Activated CD4-positive, alpha-beta T cell treated with anti-CD3 and anti-CD28 coated beads, Interleukin-2, amount 10 ng/mL, durations not matched to agents 24 days and 14 days (primary cell): ENCODE measurements at regions not wholly inside any gene's neighbourhood (a gene's known extent, or its start where the extent isn't known, plus 50 kb on each side); places are given as distances from the start of the nearest gene placed in this dataset.

ENCODE experiments used
- DNase-seq: peaks from one replicate; pipeline ENCODE4 v3.0.0; 2022
- H3K27ac Mint-ChIP-seq: one replicate; pipeline ENCODE4 v1.8.0; 2022; ENCODE audit warnings: mild to moderate bottlenecking, mixed read lengths
- H3K27me3 Mint-ChIP-seq: one replicate; pipeline ENCODE4 v1.8.0; 2022; ENCODE audit warnings: mixed read lengths
- H3K36me3 Mint-ChIP-seq: one replicate; pipeline ENCODE4 v1.8.0; 2022; ENCODE audit warnings: low read depth, mild to moderate bottlenecking, mixed read lengths
- H3K4me1 Mint-ChIP-seq: one replicate; pipeline ENCODE4 v1.8.0; 2021; ENCODE audit warnings: mixed read lengths
- H3K4me3 Mint-ChIP-seq: one replicate; pipeline ENCODE4 v1.8.0; 2022; ENCODE audit warnings: mild to moderate bottlenecking, moderate library complexity, mixed read lengths
- H3K9me3 Mint-ChIP-seq: one replicate; pipeline ENCODE4 v1.8.0; 2021; ENCODE audit warnings: mixed read lengths
- intact Hi-C: fragments of 100-400 bp; cut with micrococcal nuclease; formaldehyde crosslinking; loops from one replicate; pipeline ENCODE4 v1.15.1; 2023

DNA sequence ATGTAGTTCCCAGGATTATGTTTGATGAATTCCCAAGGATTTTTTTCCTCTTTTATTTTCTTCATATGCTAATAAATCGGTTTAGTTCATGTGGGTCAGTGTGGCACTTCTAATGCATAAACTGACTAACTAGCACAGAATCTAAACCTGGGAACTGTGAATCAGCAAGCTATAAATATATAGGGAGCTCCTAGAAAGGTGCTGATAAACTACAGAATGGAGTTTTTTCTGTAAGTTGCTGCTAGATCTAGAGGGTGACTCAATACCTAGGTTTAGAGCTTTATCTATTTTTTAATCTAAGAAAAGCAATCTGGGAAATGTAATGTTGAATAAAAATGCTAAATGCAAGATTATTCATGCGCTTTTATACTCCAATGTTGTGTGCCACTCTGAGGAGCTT, 118.8 kb upstream of the PTCHD4 start:
- intact Hi-C loops = no loop called here
- Mint-ChIP-seq H3K27me3 (no peaks in the 10 kb centered on the region), H3K4me1 (no peaks in the 10 kb centered on the region), H3K36me3 (no peaks in the 10 kb centered on the region), H3K27ac (no peak overlapping the region), H3K9me3 (no peaks in the 10 kb centered on the region), H3K4me3 (no peak overlapping the region)
- DNase-seq = no peak

DNA sequence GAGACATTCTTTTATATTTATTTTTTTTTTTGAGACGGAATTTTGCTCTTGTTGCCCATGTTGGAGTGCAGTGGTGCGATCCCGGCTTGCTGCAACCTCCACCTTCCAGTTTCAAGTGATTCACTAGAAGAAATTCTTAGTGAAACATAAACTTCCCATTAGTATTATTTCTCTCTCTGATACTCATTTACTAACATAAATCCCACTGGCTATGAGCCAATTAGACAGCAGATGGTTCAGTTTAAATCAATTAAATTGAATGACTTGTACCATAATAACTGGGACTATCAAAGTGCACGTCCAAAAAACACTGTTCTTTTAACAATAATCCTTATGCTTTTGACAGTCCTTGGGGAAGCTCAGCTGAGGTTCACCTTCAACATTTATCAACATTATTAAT, 111.2 kb upstream of the PTCHD4 start:
- Mint-ChIP-seq H3K27me3 (no peaks in the 10 kb centered on the region), H3K36me3 (no peaks in the 10 kb centered on the region), H3K27ac (no peak overlapping the region), H3K4me3 (no peak overlapping the region), H3K9me3 (no peaks in the 10 kb centered on the region), H3K4me1 (no peaks in the 10 kb centered on the region)
- no peak for DNase-seq
- intact Hi-C loops = no loop called here

DNA sequence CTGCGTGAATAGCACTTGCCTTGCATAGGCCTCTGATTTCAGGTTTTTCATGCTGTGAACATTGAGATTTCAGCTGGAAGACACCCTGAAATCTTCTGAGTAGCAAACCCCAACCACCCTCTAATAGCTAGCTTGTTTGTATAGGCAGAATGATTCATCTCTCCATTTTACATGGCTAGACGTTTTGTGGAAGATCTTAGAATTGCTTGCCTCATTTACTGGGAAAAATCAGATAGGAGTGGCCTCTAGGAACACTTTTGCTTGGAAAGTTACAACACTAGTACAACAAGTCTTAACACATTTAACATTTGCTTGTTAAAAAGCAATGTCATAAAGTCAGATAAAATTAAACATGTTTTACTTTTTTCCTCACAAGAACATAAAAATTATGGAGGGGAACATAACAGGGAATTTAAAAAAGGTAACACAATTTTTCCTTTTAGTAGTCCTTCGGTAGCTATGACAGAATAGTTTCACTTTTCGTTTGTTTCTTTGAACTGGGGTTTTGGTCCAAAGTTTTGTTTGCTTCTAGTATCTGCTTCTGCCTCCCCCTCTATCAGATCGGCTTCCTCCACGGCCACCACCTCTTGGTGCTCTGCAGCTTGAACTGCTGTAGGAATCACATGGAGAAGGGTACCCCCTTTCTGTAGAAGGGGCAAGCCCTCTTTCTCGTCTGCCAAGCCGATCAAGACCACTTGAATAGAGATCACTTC, 102.2 kb upstream of the PTCHD4 start:
- no peaks in the 10 kb centered on the region for H3K27me3 Mint-ChIP-seq
- H3K4me1 Mint-ChIP-seq = no peaks in the 10 kb centered on the region
- no peak overlapping the region for H3K27ac Mint-ChIP-seq
- peaks cover 3% of the 10 kb centered on the region for H3K9me3 Mint-ChIP-seq
- H3K36me3 Mint-ChIP-seq = no peaks in the 10 kb centered on the region
- H3K4me3 Mint-ChIP-seq = no peak overlapping the region
- DNase-seq = no peak
- intact Hi-C loops = no loop called here

DNA sequence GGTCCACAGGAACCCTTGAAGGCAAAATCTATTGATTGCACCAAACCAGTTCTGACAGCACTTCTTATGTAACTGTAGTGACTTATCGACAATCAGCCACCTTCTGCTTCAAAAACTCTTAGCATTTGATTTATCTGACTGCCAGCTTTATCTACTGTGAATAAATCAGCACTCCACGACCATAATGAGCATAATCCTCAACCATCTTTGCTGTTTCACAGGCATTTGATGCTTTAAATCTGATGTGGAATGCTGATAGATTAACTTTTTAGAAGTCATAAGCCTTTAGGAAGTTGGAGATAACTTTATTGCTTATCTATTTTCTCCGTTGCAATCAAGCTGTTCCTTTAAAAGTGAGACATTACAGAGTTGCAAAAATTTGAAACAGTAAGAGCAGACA, 101.5 kb upstream of the PTCHD4 start:
- Mint-ChIP-seq H3K27ac (no peak overlapping the region), H3K27me3 (no peaks in the 10 kb centered on the region), H3K9me3 (peaks cover 3% of the 10 kb centered on the region), H3K4me1 (no peaks in the 10 kb centered on the region), H3K36me3 (no peaks in the 10 kb centered on the region), H3K4me3 (no peak overlapping the region)
- DNase-seq = no peak
- intact Hi-C loops = no loop called here

DNA sequence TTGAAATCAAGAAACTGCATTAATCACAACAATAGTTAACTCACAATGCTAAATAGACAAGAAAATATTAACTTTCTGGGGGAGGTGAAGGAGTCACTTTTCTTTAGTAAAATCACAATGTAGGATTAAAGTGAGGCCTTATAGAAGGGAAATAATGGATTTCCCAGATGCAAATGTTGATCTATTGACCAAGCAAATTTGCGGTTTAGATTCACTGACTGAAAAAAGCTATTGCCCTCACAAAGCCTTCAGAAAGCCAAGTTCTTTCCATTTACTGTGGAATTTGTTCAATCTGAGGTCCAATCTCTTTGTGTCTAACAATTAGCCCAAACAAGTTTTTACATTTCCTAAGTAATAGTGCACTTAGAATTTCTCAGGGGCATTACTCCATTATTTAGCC, 95.1 kb upstream of the PTCHD4 start:
- Mint-ChIP-seq H3K4me3 (no peak overlapping the region), H3K4me1 (no peaks in the 10 kb centered on the region), H3K27ac (no peak overlapping the region), H3K9me3 (peaks cover 5% of the 10 kb centered on the region), H3K36me3 (no peaks in the 10 kb centered on the region), H3K27me3 (no peaks in the 10 kb centered on the region)
- DNase-seq = no peak
- intact Hi-C loops = no loop called here

DNA sequence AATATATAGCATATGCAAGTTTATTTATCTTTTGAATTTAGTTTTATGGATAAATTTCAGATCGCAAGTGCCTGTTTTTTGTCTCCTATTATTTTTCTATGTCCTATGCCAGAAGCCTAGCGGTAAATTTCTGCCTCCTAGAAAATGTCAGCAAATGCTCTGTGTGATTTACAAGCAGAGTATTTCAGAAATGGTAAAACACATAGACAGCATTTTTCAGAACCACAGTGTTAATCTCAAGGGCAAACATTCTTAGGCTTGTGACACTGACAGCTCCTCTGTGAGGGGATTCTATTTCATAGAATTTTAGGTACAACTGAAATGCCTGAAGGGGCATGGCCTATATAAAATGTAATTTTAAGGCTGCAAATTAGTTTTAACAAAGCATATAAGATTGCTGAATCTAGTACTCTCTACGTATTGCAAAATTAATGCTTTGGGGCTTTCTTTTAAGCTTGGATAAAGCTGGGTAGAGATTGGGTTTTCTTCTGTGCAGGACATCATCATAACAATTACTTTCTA, 89.9 kb upstream of the PTCHD4 start:
- no peak overlapping the region for H3K27ac Mint-ChIP-seq
- no peak for DNase-seq
- peaks cover 5% of the 10 kb centered on the region for H3K9me3 Mint-ChIP-seq
- intact Hi-C loops = no loop called here
- no peak overlapping the region for H3K4me3 Mint-ChIP-seq
- no peaks in the 10 kb centered on the region for H3K4me1 Mint-ChIP-seq
- no peaks in the 10 kb centered on the region for H3K36me3 Mint-ChIP-seq
- no peaks in the 10 kb centered on the region for H3K27me3 Mint-ChIP-seq

DNA sequence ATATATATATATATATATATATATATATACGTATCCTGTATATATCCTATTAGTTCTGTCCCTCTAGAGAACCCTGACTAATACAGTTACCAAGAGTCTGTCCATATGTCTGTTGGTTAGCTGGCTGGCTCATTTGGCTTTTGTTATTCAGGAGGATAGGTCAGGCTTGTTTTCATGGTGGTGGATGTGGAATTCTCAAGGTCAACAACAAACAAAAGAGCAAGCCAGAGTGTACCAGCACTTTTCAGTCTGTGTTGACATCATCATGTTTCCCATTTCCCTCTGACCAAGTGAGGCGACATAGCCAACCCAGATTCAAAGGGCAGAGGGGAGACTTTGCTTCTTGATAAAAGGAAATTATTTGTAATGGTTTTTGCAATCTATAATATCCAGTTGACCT, 88.5 kb upstream of the PTCHD4 start:
- H3K27me3 Mint-ChIP-seq = no peaks in the 10 kb centered on the region
- H3K4me1 Mint-ChIP-seq = no peaks in the 10 kb centered on the region
- no peak for DNase-seq
- H3K27ac Mint-ChIP-seq = no peak overlapping the region
- no peaks in the 10 kb centered on the region for H3K9me3 Mint-ChIP-seq
- no peak overlapping the region for H3K4me3 Mint-ChIP-seq
- no peaks in the 10 kb centered on the region for H3K36me3 Mint-ChIP-seq
- intact Hi-C loops = no loop called here

DNA sequence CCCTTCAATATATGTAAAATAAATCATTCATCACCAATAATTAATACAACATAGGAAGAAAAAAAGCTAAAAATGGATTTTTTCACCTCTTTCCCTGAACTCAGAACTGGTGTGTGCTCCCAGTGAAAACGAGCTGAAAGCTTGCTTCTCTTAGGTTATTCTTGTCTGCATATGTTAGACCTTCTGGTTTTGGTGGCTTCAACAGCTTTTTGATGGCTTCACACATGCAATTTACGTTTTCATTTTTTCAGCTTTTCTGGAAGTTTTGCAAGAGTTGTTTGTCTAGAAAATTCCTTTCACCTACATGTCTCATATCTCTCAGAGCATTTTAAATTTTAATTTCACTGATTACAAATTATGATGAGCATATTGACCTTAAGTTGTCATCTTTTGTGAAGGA, 86.9 kb upstream of the PTCHD4 start:
- Mint-ChIP-seq H3K27ac (no peak overlapping the region), H3K4me1 (no peaks in the 10 kb centered on the region), H3K4me3 (no peak overlapping the region), H3K36me3 (no peaks in the 10 kb centered on the region), H3K27me3 (no peaks in the 10 kb centered on the region), H3K9me3 (no peaks in the 10 kb centered on the region)
- no peak for DNase-seq
- intact Hi-C loops = no loop called here

DNA sequence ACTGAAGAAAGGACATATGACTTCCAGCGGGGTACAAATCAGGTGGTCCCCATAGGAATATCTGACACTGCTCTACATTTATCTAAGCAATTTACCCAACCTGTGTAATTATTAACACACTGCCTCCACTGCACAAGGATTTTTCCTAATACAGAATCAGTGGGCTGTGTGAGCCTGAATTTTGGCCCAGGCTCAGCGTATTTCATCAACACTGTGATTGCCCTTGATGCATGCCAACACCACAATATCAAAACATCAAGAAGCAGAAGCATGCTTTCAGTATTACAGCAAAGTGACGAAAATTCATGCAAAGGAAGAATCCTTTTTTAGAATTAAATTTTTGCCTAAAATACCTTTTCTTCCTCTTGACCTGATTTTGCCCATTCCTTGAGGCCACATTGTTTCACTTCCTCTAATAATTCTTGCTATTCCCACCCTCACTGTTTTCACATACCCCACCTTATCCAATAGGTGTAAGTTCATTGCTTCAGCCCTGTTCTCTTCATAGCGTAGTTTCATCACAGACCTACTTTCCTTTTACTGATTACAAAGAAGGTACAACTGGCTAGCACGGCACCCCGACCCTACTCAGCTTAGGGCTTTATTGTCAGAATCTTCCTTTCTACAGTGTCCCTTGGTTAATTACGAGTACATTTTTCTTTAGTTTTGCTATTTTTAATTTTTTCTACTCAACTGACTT, 83.7 kb upstream of the PTCHD4 start:
- Mint-ChIP-seq H3K27me3 (no peaks in the 10 kb centered on the region), H3K4me1 (no peaks in the 10 kb centered on the region), H3K27ac (no peak overlapping the region), H3K4me3 (no peak overlapping the region), H3K36me3 (no peaks in the 10 kb centered on the region), H3K9me3 (no peaks in the 10 kb centered on the region)
- intact Hi-C loops = no loop called here
- no peak for DNase-seq

DNA sequence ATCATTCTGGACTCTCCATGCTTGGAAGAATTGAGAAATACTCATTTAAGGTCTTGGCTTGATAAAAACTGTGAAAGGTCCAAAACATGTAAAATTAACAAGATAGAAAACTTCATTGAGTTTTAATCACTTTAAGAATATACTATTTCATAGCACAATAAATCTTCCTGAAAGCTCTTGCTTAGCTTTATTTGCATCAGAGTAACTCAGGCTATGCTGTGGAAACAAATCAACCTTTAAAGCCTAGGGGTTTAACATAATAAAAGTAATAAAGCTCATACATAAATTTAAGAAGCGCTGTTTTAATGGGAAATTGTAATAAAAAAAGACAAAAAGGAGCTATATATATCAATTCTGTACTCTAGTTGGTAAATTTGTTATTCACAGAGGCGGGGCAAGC, 77.2 kb upstream of the PTCHD4 start:
- Mint-ChIP-seq H3K36me3 (no peaks in the 10 kb centered on the region), H3K9me3 (no peaks in the 10 kb centered on the region), H3K27ac (no peak overlapping the region), H3K27me3 (no peaks in the 10 kb centered on the region), H3K4me1 (no peaks in the 10 kb centered on the region), H3K4me3 (no peak overlapping the region)
- intact Hi-C loops = no loop called here
- DNase-seq = no peak

DNA sequence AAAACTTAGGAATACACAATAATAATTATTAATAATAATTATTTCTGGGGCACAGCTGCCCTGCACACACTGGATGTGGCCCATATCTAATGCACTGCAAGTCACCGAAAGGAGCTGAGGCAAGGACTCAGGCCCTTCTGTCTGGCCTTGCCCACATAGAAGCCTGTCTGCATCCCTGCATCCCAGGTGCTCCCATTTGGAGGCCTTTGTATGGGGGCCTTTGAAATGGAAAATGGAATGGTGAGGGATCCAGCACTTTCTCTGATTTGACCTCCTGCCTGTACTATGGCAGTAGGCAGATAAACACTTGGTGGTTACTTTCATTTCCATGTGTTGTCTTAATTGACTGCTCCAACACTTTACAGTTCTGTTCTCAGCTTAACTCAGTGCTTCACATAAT, 75.7 kb upstream of the PTCHD4 start:
- Mint-ChIP-seq H3K9me3 (no peaks in the 10 kb centered on the region), H3K27me3 (no peaks in the 10 kb centered on the region)
- intact Hi-C loops = no loop called here

DNA sequence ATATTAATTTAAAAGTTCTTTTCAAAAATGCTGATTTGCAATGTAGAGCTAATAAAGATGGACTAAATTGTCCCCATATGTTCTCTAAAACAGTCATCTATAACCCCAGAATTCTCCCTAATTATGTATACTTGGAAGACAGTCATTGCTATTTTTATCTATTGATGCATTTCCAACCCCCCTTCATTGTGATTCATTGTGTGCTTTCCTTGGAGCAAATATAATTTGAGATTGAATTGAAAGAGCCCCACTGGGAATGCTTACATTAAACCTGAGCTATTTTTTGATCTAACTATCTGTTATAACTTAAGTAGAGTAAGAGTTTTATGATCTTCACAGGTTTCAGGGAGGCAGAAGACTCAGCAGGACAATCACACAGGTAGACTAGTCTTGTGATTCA, 73.7 kb upstream of the PTCHD4 start:
- no peaks in the 10 kb centered on the region for H3K27me3 Mint-ChIP-seq
- DNase-seq = no peak
- H3K4me1 Mint-ChIP-seq = no peaks in the 10 kb centered on the region
- H3K9me3 Mint-ChIP-seq = no peaks in the 10 kb centered on the region
- no peaks in the 10 kb centered on the region for H3K36me3 Mint-ChIP-seq
- H3K27ac Mint-ChIP-seq = no peak overlapping the region
- H3K4me3 Mint-ChIP-seq = no peak overlapping the region
- intact Hi-C loops = no loop called here

More for the DNA sequence above, 75.7 kb upstream of the PTCHD4 start:
- Mint-ChIP-seq H3K27ac (no peak overlapping the region), H3K4me3 (no peak overlapping the region), H3K4me1 (no peaks in the 10 kb centered on the region), H3K36me3 (no peaks in the 10 kb centered on the region)
- no peak for DNase-seq

DNA sequence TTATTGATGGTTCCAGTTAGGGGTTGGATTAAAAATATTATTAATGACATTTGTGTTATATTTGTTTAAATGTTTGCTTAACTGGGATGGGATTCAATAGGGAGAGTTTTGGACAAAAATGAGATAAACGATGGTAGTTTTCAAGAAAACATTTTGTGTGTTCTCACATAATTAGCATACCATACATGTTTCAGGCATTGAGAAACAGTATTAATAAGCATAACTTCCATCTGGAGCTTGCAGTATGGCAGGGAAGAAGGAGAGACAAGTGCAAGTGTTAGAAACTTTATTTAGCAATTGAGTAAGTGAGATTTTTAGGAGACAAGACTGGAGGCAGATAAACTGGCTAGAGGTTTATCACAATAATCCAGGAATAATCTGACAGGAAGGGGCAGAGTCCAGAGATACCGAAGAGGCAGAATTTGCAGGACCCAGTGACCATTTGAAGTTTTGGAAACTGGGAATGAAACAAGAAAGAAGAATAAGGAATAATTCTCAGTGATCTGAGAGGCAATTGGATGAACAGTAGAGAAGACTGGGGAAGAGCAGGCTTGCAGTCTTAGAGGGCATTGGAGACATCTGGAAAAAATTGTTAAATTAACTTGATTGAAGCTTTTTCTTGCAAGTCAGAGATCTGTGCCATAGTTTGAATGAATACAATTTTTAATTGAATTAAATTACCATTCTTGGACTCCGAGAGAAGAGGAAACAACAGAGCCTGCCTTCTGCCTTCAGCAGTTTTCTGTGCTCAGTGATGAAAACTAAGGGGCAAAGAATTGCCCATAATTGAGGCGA, 73.0 kb upstream of the PTCHD4 start:
- Mint-ChIP-seq H3K27me3 (no peaks in the 10 kb centered on the region), H3K27ac (no peak overlapping the region), H3K4me1 (no peaks in the 10 kb centered on the region), H3K9me3 (no peaks in the 10 kb centered on the region), H3K36me3 (no peaks in the 10 kb centered on the region), H3K4me3 (no peak overlapping the region)
- DNase-seq = no peak
- intact Hi-C loops = no loop called here

DNA sequence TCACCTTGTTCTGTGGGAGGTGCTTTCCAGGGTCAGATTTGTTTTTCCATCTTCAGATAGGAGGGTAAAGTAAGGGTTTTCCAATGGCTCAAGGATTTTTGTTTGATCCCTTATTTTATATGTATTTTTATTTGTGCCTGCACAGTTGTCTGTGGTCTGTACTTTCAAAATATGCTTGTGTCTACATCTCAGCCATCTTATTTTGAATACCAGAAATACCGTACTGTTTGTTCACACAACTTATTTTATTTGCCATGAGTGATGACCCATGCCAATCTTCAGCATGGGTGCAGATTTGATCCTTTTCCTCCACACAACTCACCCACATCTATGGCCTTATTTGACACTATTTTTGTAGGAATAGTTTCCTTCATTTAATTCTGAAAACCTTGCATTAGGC, 72.2 kb upstream of the PTCHD4 start:
- DNase-seq = no peak
- H3K36me3 Mint-ChIP-seq = no peaks in the 10 kb centered on the region
- no peak overlapping the region for H3K27ac Mint-ChIP-seq
- H3K4me3 Mint-ChIP-seq = no peak overlapping the region
- intact Hi-C loops = no loop called here
- H3K27me3 Mint-ChIP-seq = no peaks in the 10 kb centered on the region
- H3K4me1 Mint-ChIP-seq = no peaks in the 10 kb centered on the region
- H3K9me3 Mint-ChIP-seq = no peaks in the 10 kb centered on the region
